ENCODE measurements at regions not wholly inside any gene's neighbourhood (a gene's known extent, or its start where the extent isn't known, plus 50 kb on each side); places are given as distances from the start of the nearest gene placed in this dataset.

- no peak for DNase-seq
Measured at GRCh38 chr14:65879248-65880009, 466.9 kb downstream of the FUT8 start.

- no peak for DNase-seq
Measured at GRCh38 chr14:65880507-65880906, 468.0 kb downstream of the FUT8 start.

- no peak for DNase-seq
Measured at GRCh38 chr14:65881642-65882041, 469.1 kb downstream of the FUT8 start.

GRCh38 chr14:65888677-65889076, 476.1 kb downstream of the FUT8 start:
- peak; percentile 68 for DNase-seq

GRCh38 chr14:65892315-65892714, 479.8 kb downstream of the FUT8 start:
- no peak for DNase-seq

GRCh38 chr14:65900164-65900563, 487.6 kb downstream of the FUT8 start:
- DNase-seq: no peak

- DNase-seq: no peak
Measured at GRCh38 chr14:65901595-65901994, 489.1 kb downstream of the FUT8 start.

- DNase-seq: no peak
Measured at GRCh38 chr14:65904988-65905387, 492.5 kb downstream of the FUT8 start.

GRCh38 chr14:65906344-65906743, 493.8 kb downstream of the FUT8 start:
- no peak for DNase-seq

GRCh38 chr14:65906948-65907347, 494.4 kb downstream of the FUT8 start:
- no peak for DNase-seq

GRCh38 chr14:65910108-65910786, 497.7 kb downstream of the FUT8 start:
- no peak for DNase-seq

- DNase-seq: no peak
Measured at GRCh38 chr14:65915125-65915524, 502.6 kb downstream of the FUT8 start.

- no peak for DNase-seq
Measured at GRCh38 chr14:65916055-65916454, 503.5 kb downstream of the FUT8 start.

GRCh38 chr14:65920996-65921395, 508.5 kb downstream of the FUT8 start:
- DNase-seq: no peak

- DNase-seq: no peak
Measured at GRCh38 chr14:65922142-65922541, 509.6 kb downstream of the FUT8 start.

GRCh38 chr14:65926504-65926903, 514.0 kb downstream of the FUT8 start:
- no peak for DNase-seq

- DNase-seq: no peak
Measured at GRCh38 chr14:65926935-65927700, 514.6 kb downstream of the FUT8 start.

- DNase-seq: peak; percentile 31
Measured at GRCh38 chr14:65927931-65928356, 515.4 kb downstream of the FUT8 start.

- DNase-seq: no peak
Measured at GRCh38 chr14:65928995-65929394, 516.5 kb downstream of the FUT8 start.

GRCh38 chr14:65933400-65934069, 521.0 kb downstream of the FUT8 start:
- DNase-seq: no peak

GRCh38 chr14:65934070-65934435, 521.5 kb downstream of the FUT8 start:
- no peak for DNase-seq

- DNase-seq: no peak
Measured at GRCh38 chr14:65936342-65936975, 523.9 kb downstream of the FUT8 start.

Data from hematopoietic multipotent progenitor cell treated with erythropoietin and hydrocortisone succinate and interleukin-3 and kit ligand, for 8 days (in vitro differentiated cells).